LNCAP (cell line): ENCODE measurements at regions not wholly inside any gene's neighbourhood (a gene's known extent, or its start where the extent isn't known, plus 50 kb on each side); places are given as distances from the start of the nearest gene placed in this dataset.

Source experiments
- TF ChIP-seq, protein P1 (sequence below): fragments of 450-650 bp; IDR thresholded peaks from 2 replicates; pipeline ENCODE4 v1.5.1; 2017; ENCODE audit warnings: mild to moderate bottlenecking

DNA sequence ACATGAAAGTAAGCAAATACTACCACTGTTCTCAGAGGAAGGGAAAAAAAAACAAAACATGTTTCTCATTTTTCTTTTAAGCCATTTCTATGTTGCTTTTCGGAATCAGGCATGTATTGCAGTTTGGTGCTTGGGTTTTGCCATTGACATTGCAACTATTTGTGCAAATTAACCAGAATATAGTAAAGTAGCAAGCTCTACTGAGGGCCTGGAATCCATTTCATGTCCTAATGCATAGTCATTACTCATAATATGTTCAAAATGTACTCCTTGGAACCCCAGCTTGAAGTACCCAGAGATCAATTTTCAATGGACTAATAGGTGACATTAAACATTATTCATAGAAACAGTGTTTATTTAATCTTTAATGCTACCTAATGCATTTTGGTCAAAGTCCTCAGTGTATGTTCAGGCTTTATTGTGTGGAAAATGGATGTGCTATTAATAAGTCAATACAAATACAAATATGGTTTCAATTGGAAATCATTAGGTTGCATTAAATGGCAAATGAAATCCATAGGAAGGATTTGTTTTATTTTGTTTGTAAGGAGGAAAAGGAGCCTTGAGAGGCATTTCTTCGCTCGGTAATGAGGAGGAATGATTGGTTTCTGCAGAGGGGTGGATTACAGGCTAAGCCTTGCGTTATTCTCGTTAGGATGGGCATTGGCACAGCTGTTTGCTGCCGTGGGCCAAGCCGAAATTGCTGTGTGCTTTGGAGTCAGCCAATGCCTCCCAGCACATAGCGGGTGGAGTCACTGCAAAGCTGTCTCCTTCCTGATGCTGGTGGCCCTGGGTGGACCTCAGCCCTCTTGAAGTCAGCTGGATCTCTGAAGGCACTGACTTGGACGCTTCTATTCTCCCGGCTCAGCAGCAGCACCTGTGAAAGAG, 56.4 kb downstream of the MYCN start:
- TF ChIP-seq, protein P1, sequence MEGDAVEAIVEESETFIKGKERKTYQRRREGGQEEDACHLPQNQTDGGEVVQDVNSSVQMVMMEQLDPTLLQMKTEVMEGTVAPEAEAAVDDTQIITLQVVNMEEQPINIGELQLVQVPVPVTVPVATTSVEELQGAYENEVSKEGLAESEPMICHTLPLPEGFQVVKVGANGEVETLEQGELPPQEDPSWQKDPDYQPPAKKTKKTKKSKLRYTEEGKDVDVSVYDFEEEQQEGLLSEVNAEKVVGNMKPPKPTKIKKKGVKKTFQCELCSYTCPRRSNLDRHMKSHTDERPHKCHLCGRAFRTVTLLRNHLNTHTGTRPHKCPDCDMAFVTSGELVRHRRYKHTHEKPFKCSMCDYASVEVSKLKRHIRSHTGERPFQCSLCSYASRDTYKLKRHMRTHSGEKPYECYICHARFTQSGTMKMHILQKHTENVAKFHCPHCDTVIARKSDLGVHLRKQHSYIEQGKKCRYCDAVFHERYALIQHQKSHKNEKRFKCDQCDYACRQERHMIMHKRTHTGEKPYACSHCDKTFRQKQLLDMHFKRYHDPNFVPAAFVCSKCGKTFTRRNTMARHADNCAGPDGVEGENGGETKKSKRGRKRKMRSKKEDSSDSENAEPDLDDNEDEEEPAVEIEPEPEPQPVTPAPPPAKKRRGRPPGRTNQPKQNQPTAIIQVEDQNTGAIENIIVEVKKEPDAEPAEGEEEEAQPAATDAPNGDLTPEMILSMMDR, result no peak
